Heart left ventricle (tissue), 16 donors: ENCODE measurements at regions not wholly inside any gene's neighbourhood (a gene's known extent, or its start where the extent isn't known, plus 50 kb on each side); places are given as distances from the start of the nearest gene placed in this dataset.

Source experiments
- ATAC-seq, 4 donors: fragments of 200-7000 bp; cut with Tn5 transposase; one replicate each; pipeline ENCODE4 v1.9.1; 2020 to 2022; ENCODE audit warnings: moderate library complexity in 4 of 4, mild to moderate bottlenecking in 3 of 4, moderate number of reproducible peaks in 1 of 4
- DNase-seq, 5 donors: peaks; one replicate each; pipeline ENCODE4 v3.0.0-alpha.2; 2020
- H3K27ac ChIP-seq, 12 donors: fragments of 200-600 bp; sonication (generic) in 4 of 12; one replicate each; pipeline versions ENCODE4 v1.5.0 to v1.8.0; 2016 to 2022; ENCODE audit warnings: mild to moderate bottlenecking in 2 of 12
- H3K27me3 ChIP-seq, 9 donors: fragments of 200-600 bp; sonication (generic) in 2 of 9; one replicate each; pipeline versions ENCODE4 v1.5.1 to v1.8.0; 2016 to 2022; ENCODE audit warnings: mild to moderate bottlenecking in 3 of 9
- H3K36me3 ChIP-seq, 9 donors: fragments of 200-600 bp; sonication (generic) in 2 of 9; one replicate each; pipeline versions ENCODE4 v1.5.0 to v1.8.0; 2018 to 2022; ENCODE audit warnings: mild to moderate bottlenecking in 2 of 9
- H3K4me1 ChIP-seq, 12 donors: fragments of 200-600 bp; sonication (generic) in 4 of 12; one replicate each; pipeline versions ENCODE4 v1.5.0 to v1.8.0; 2016 to 2022; ENCODE audit warnings: mild to moderate bottlenecking in 3 of 12
- H3K4me3 ChIP-seq, 12 donors: fragments of 200-600 bp; sonication (generic) in 4 of 12; one replicate each; pipeline versions ENCODE4 v1.5.0 to v1.8.0; 2017 to 2022; ENCODE audit warnings: mild to moderate bottlenecking in 9 of 12, moderate library complexity in 4 of 12
- H3K9me3 ChIP-seq, 12 donors: fragments of 200-600 bp; sonication (generic) in 4 of 12; one replicate each; pipeline versions ENCODE4 v1.5.0 to v1.8.0; 2016 to 2022; ENCODE audit warnings: mild to moderate bottlenecking in 1 of 12
- POLR2A ChIP-seq, 2 donors: fragments of 450-650 bp; IDR thresholded peaks; one replicate each; pipeline ENCODE4 v1.6.1; 2017; ENCODE audit warnings: antibody characterized with exemption in 2 of 2, mild to moderate bottlenecking in 2 of 2, moderate library complexity in 2 of 2
- WGBS, 4 donors: extraction: QIAGEN DNeasy Blood & Tissue Kit in 2 of 4; methylation state at CpG; one replicate each; pipeline versions ENCODE4 v1.1.5 to v1.1.7; 2013 to 2018; 5-methylcytosine and 5-hydroxymethylcytosine counted together
- intact Hi-C, 10 donors: fragments of 100-400 bp; cut with DNase I; formaldehyde crosslinking; loops; one replicate each; pipeline versions ENCODE4 v1.11.1 to v1.14.2; 2022
- TF ChIP-seq, protein P1 (sequence below), 12 donors: fragments of 200-600 bp; sonication (generic) in 4 of 12; IDR thresholded peaks; one replicate each; pipeline versions ENCODE4 v1.5.0 to v1.8.0; 2018 to 2022; ENCODE audit warnings: antibody characterized with exemption in 12 of 12, mild to moderate bottlenecking in 5 of 12
- donor health status: ischemic (EF 13 %, LVEDD 7.1; RV severe dilation, severe dysfunction).
- donor health status: healthy with polysubstance abuse.
- donor health status: DM: no; HTN: yes; CAD: no.
- donor health status: DM: no; HTN: no; CAD: no.
- donor health status: ischemic (EF 25% LVEDD 6.9; RV normal size, moderate dysfunction).
- donor health status: ischemic (EF 25% LVEDD 5.7; RV mildly dilated, moderate dysfunction).
- donor health status: healthy.
- donor health status: DM: yes; HTN: yes; CAD: no.
- donor health status: ischemic (EF 35%, LVEDD 5.7; RV mildly dilated, moderate dysfunction).
- donor health status: nonischemic (EF 11% LVEDD 7.7; RV severe dilation, severe dysfunction).
- donor health status: DM: yes; HTN: yes; CAD: no.
- donor health status: PGD.
- donor health status: ischemic (EF 29% LVEDD 5.4; RV normal size, mild dysfunction).
- donor health status: nonischemic (EF 23%, LVEDD 6.1; RV moderate dilation, normal function).

DNA sequence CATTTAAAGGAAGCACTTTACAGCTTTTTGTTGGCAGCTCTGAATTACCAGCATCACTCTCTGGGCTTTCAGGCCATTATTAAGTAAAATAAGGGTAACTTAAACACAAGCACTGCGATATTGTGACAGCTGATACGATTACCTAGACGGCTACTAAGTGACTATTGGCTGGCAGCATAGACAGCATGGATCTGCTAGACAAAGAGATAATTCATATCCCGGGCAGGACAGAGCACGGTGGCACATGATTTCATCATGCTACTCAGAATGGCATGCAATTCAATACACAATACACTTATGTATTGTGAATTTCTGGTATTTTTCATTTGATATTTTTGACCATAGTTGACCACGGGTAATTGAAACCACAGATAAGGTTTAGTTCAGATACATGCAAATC is 522.0 kb upstream of the LRRN3 start:
- intact Hi-C loops: no loop called here
- TF ChIP-seq, protein P1, sequence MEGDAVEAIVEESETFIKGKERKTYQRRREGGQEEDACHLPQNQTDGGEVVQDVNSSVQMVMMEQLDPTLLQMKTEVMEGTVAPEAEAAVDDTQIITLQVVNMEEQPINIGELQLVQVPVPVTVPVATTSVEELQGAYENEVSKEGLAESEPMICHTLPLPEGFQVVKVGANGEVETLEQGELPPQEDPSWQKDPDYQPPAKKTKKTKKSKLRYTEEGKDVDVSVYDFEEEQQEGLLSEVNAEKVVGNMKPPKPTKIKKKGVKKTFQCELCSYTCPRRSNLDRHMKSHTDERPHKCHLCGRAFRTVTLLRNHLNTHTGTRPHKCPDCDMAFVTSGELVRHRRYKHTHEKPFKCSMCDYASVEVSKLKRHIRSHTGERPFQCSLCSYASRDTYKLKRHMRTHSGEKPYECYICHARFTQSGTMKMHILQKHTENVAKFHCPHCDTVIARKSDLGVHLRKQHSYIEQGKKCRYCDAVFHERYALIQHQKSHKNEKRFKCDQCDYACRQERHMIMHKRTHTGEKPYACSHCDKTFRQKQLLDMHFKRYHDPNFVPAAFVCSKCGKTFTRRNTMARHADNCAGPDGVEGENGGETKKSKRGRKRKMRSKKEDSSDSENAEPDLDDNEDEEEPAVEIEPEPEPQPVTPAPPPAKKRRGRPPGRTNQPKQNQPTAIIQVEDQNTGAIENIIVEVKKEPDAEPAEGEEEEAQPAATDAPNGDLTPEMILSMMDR (IDR thresholded peaks at IDR 0.05): no peak
- no peak for TF ChIP-seq POLR2A (IDR thresholded peaks at IDR 0.05)
- Histone ChIP-seq H3K9me3 (no peaks in the 10 kb centered on the region), H3K27me3 (no peaks in the 10 kb centered on the region), H3K4me1 (no peaks in the 10 kb centered on the region), H3K4me3 (no peak overlapping the region), H3K27ac (no peak overlapping the region), H3K36me3 (no peaks in the 10 kb centered on the region)
- no peak for DNase-seq
- WGBS, 4 donors: 80 to 83% (median 82%) methylated on average over 6 of the region's 6 CpGs
- no peak for ATAC-seq

DNA sequence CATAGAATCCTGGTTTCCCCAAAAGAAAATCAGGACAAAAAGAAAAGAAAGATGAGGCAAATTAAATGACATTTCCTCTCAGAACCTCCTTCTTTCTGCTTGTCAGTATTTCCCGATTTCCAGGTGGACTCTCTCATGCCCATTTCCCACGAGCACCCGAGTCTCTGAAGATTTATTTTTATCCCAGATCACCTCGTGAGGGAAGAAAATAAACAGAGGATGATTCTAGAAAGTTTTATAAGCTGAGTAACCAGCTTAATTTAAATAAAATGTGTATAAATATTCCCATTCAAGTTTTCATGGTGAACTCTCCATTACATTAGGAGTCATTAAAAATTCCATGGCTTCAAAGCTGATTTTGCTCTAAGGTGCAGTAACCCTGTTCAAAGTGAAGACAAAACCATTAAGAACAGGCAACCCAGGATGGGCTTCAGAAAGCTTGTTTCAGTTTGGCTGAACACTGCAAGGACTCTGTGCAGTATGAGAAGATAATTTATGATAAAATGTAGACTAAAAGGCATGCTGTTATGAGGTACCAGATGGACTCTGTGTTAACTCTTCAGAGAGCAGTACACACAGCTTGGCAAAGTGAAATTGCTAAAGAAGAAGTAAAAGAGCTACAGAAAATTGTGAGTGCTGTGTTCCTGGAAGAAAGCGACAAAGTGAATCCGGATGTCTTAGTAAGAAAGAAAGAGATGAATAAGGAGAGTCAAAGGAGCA is 521.3 kb upstream of the LRRN3 start:
- no peaks in the 10 kb centered on the region for H3K27me3 ChIP-seq
- DNase-seq (no peak), ATAC-seq (no peak)
- no peak overlapping the region for H3K4me3 ChIP-seq
- no peaks in the 10 kb centered on the region for H3K9me3 ChIP-seq
- TF ChIP-seq, protein P1 (IDR thresholded peaks at IDR 0.05): no peak
- TF ChIP-seq POLR2A (IDR thresholded peaks at IDR 0.05): no peak
- WGBS, 4 donors: 45 to 57% (median 49%) methylated on average over 6 of the region's 6 CpGs
- no peaks in the 10 kb centered on the region for H3K4me1 ChIP-seq
- H3K36me3 ChIP-seq: no peaks in the 10 kb centered on the region
- H3K27ac ChIP-seq: no peak overlapping the region
- intact Hi-C loops: no loop called here

DNA sequence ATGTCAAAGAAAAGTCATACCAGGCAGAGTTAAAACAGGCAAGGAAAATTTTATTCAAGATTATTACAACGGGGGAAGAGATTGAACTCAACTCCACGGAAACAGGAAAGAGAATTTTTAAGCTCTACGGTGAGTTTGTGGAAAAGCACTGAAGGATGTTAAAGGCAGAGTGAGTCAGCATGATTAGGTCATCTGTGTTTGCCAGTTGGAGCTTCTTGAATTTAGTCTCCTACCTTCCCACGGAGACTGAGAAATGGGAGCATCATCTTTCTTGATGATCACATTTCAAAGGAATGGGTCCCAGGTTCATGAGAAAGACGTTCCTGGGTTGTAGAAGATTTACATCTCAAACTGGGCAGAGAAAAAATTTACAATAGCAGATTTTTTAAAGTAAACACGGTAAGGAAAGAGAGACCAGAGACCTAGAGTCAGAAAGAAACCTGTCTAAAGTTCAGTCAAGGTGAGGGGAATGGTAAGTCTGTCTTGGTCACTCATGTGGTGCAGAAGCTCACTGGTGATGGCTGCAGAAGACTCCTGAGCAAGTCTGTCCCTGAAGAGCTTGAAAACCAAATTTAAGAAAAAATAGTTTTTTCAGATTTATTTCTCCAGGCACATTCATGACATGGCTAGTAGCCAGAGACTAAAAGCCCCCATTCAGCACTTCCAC is 516.9 kb upstream of the LRRN3 start:
- DNase-seq: no peak
- WGBS, 4 donors: 58 to 74% (median 63%) methylated on average over 6 of the region's 6 CpGs
- no peak overlapping the region for H3K4me3 ChIP-seq
- no peaks in the 10 kb centered on the region for H3K4me1 ChIP-seq
- H3K9me3 ChIP-seq: no peaks in the 10 kb centered on the region
- ATAC-seq: no peak
- no peaks in the 10 kb centered on the region for H3K27me3 ChIP-seq
- no peaks in the 10 kb centered on the region for H3K36me3 ChIP-seq
- intact Hi-C loops: no loop called here
- H3K27ac ChIP-seq: no peak overlapping the region
- TF ChIP-seq, protein P1 (IDR thresholded peaks at IDR 0.05): no peak
- no peak for TF ChIP-seq POLR2A (IDR thresholded peaks at IDR 0.05)

DNA sequence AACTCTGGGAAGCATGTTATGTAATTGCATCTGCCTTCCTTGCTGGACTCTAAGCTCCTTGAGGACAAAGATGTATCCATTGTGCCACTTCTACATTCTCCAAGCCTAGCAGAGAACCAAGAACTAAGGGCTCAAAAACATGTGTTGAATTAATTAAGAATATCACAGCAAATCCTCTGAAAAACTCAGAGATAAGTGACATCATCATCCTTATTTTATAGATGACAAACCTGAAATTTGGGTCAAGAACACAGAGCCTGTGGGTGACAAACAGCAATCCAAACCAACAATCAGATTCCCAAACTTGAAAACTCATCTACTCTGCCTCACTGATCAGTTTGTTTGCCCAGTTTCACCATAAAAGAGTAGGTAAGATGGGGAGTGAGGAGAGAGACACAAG is 503.6 kb upstream of the LRRN3 start:
- no peak overlapping the region for H3K27ac ChIP-seq
- no peaks in the 10 kb centered on the region for H3K4me1 ChIP-seq
- intact Hi-C loops: no loop called here
- TF ChIP-seq, protein P1 (IDR thresholded peaks at IDR 0.05): no peak
- DNase-seq (no peak), ATAC-seq (no peak)
- H3K4me3 ChIP-seq: no peak overlapping the region
- no peaks in the 10 kb centered on the region for H3K36me3 ChIP-seq
- no peaks in the 10 kb centered on the region for H3K9me3 ChIP-seq
- no peaks in the 10 kb centered on the region for H3K27me3 ChIP-seq
